Ascending aorta (tissue), 2 donors: ENCODE measurements at regions not wholly inside any gene's neighbourhood (a gene's known extent, or its start where the extent isn't known, plus 50 kb on each side); places are given as distances from the start of the nearest gene placed in this dataset.

ENCODE experiments used
- DNase-seq, 2 donors: peaks; one replicate each; pipeline ENCODE4 v3.0.0-alpha.2; 2019; ENCODE audit warnings: low spot score in 2 of 2
- H3K27ac ChIP-seq, 2 donors: fragments of 200-600 bp; sonication (generic); one replicate each; pipeline ENCODE4 v1.5.1; 2016 to 2017; ENCODE audit warnings: mild to moderate bottlenecking in 1 of 2
- H3K27me3 ChIP-seq: fragments of 200-600 bp; sonication (generic); one replicate; pipeline ENCODE4 v1.5.1; 2017
- H3K36me3 ChIP-seq, 2 donors: fragments of 200-600 bp; sonication (generic); one replicate each; pipeline ENCODE4 v1.5.1; 2016
- H3K4me1 ChIP-seq, 2 donors: fragments of 200-600 bp; sonication (generic); one replicate each; pipeline ENCODE4 v1.5.1; 2016 to 2017; ENCODE audit warnings: mild to moderate bottlenecking in 1 of 2
- H3K4me3 ChIP-seq, 2 donors: fragments of 200-600 bp; sonication (generic); one replicate each; pipeline ENCODE4 v1.5.1; 2016 to 2017; ENCODE audit warnings: mild to moderate bottlenecking in 1 of 2
- H3K9me3 ChIP-seq, 2 donors: fragments of 200-600 bp; sonication (generic); one replicate each; pipeline ENCODE4 v1.5.1; 2016
- CTCF ChIP-seq, 3 experiments: fragments of 200-600 bp in 2 of 3; fragments of 450-650 bp in 1 of 3; sonication (generic) in 2 of 3; IDR thresholded peaks; one replicate each; pipeline ENCODE4 v1.5.1; 2016 to 2019; ENCODE audit warnings: antibody characterized with exemption in 3 of 3, mild to moderate bottlenecking in 1 of 3, moderate library complexity in 1 of 3
- intact Hi-C: fragments of 100-400 bp; cut with DNase I; formaldehyde crosslinking; loops from one replicate; pipeline ENCODE4 v1.15.1; 2023

GRCh38 chr10:78889536-78890063 is 179.2 kb upstream of the ZMIZ1 start:
- intact Hi-C loops = no loop called here
- no peak overlapping the region for H3K4me3 ChIP-seq
- no peak for TF ChIP-seq CTCF (IDR thresholded peaks at IDR 0.05)
- peaks cover 0 to 14% of the 10 kb centered on the region in 2 donors for H3K9me3 ChIP-seq
- DNase-seq = no peak
- H3K27ac ChIP-seq = no peak overlapping the region
- no peaks in the 10 kb centered on the region for H3K36me3 ChIP-seq
- H3K4me1 ChIP-seq = no peaks in the 10 kb centered on the region
- H3K27me3 ChIP-seq = no peaks in the 10 kb centered on the region

GRCh38 chr10:78890506-78890905 is 178.3 kb upstream of the ZMIZ1 start:
- TF ChIP-seq CTCF (IDR thresholded peaks at IDR 0.05) = no peak
- no peaks in the 10 kb centered on the region for H3K4me1 ChIP-seq
- no peaks in the 10 kb centered on the region for H3K27me3 ChIP-seq
- no peak overlapping the region for H3K4me3 ChIP-seq
- intact Hi-C loops = no loop called here
- H3K27ac ChIP-seq = no peak overlapping the region
- DNase-seq = no peak
- H3K9me3 ChIP-seq = peaks cover 0 to 10% of the 10 kb centered on the region in 2 donors
- no peaks in the 10 kb centered on the region for H3K36me3 ChIP-seq

- DNase-seq = no peak
- no peaks in the 10 kb centered on the region for H3K9me3 ChIP-seq
- H3K27me3 ChIP-seq = no peaks in the 10 kb centered on the region
- H3K27ac ChIP-seq = no peak overlapping the region
- no peaks in the 10 kb centered on the region for H3K4me1 ChIP-seq
- intact Hi-C loops = no loop called here
- no peak for TF ChIP-seq CTCF (IDR thresholded peaks at IDR 0.05)
- H3K4me3 ChIP-seq = no peak overlapping the region
- H3K36me3 ChIP-seq = no peaks in the 10 kb centered on the region
These were observed 177.0 kb upstream of the ZMIZ1 start for GRCh38 chr10:78891741-78892140.

GRCh38 chr10:78892338-78893176 is 176.2 kb upstream of the ZMIZ1 start:
- no peak for DNase-seq
- intact Hi-C loops = no loop called here
- Histone ChIP-seq H3K36me3 (no peaks in the 10 kb centered on the region), H3K27ac (no peak overlapping the region), H3K4me1 (no peaks in the 10 kb centered on the region), H3K9me3 (no peaks in the 10 kb centered on the region), H3K27me3 (no peaks in the 10 kb centered on the region), H3K4me3 (no peak overlapping the region)
- no peak for TF ChIP-seq CTCF (IDR thresholded peaks at IDR 0.05)

- Histone ChIP-seq H3K4me1 (no peaks in the 10 kb centered on the region), H3K4me3 (no peak overlapping the region), H3K36me3 (no peaks in the 10 kb centered on the region), H3K9me3 (no peaks in the 10 kb centered on the region), H3K27me3 (no peaks in the 10 kb centered on the region), H3K27ac (no peak overlapping the region)
- no peak for TF ChIP-seq CTCF (IDR thresholded peaks at IDR 0.05)
- DNase-seq = no peak
- intact Hi-C loops = no loop called here
These were observed 175.5 kb upstream of the ZMIZ1 start for GRCh38 chr10:78893217-78893616.
